ENCODE measurements at regions not wholly inside any gene's neighbourhood (a gene's known extent, or its start where the extent isn't known, plus 50 kb on each side); places are given as distances from the start of the nearest gene placed in this dataset.

- ATAC-seq: no peak
- TF ChIP-seq ARNTL (CRISPR knock-in tag; IDR thresholded peaks at IDR 0.05; ENCODE audit: borderline replicate concordance, low read depth): no peak
Observed at GRCh38 chr6:156583083-156583482, 194.1 kb upstream of the ARID1B start.

DNA sequence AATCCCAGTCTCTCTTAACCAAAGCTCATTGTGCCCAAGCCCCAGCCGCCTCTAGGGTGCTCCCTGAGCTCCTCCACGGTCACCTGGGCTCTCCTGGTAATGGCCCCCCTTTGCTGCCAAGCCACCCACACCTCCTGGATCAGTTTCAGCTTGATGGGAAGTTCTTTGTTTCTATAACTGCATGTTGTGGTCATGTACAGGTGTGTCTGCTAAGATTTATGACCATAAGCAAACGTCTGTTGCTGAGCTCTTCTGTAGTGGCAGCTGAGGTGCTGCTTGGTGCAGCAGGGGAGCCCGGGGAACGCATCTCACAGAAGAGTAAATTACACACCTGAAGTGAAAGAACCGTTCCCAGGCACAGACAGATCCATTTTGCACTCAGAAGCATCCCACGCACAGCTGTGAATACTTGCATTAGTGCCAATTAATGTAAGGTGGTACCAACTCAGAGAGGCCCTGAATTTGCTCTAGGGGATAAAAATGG, 194.6 kb upstream of the ARID1B start:
- ATAC-seq: no peak
- TF ChIP-seq, protein P1, sequence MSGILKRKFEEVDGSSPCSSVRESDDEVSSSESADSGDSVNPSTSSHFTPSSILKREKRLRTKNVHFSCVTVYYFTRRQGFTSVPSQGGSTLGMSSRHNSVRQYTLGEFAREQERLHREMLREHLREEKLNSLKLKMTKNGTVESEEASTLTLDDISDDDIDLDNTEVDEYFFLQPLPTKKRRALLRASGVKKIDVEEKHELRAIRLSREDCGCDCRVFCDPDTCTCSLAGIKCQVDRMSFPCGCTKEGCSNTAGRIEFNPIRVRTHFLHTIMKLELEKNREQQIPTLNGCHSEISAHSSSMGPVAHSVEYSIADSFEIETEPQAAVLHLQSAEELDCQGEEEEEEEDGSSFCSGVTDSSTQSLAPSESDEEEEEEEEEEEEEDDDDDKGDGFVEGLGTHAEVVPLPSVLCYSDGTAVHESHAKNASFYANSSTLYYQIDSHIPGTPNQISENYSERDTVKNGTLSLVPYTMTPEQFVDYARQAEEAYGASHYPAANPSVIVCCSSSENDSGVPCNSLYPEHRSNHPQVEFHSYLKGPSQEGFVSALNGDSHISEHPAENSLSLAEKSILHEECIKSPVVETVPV (CRISPR knock-in tag; IDR thresholded peaks at IDR 0.05): no peak
- TF ChIP-seq, protein P2, sequence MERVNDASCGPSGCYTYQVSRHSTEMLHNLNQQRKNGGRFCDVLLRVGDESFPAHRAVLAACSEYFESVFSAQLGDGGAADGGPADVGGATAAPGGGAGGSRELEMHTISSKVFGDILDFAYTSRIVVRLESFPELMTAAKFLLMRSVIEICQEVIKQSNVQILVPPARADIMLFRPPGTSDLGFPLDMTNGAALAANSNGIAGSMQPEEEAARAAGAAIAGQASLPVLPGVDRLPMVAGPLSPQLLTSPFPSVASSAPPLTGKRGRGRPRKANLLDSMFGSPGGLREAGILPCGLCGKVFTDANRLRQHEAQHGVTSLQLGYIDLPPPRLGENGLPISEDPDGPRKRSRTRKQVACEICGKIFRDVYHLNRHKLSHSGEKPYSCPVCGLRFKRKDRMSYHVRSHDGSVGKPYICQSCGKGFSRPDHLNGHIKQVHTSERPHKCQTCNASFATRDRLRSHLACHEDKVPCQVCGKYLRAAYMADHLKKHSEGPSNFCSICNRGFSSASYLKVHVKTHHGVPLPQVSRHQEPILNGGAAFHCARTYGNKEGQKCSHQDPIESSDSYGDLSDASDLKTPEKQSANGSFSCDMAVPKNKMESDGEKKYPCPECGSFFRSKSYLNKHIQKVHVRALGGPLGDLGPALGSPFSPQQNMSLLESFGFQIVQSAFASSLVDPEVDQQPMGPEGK (CRISPR knock-in tag; IDR thresholded peaks at IDR 0.05; ENCODE audit: borderline replicate concordance): no peak
- no peak for TF ChIP-seq OSR1 (CRISPR knock-in tag; IDR thresholded peaks at IDR 0.05)
- TF ChIP-seq ARNTL (CRISPR knock-in tag; IDR thresholded peaks at IDR 0.05; ENCODE audit: borderline replicate concordance, low read depth): no peak
- no peak for TF ChIP-seq RARB (CRISPR knock-in tag; IDR thresholded peaks at IDR 0.05)
- TF ChIP-seq ESRRG (CRISPR knock-in tag; IDR thresholded peaks at IDR 0.05): no peak
- TF ChIP-seq TCF4 (CRISPR knock-in tag; IDR thresholded peaks at IDR 0.05; ENCODE audit: borderline replicate concordance): no peak
- no peak for TF ChIP-seq ISL1 (CRISPR knock-in tag; IDR thresholded peaks at IDR 0.05)

GRCh38 chr6:156579564-156579963, 197.6 kb upstream of the ARID1B start:
- TF ChIP-seq POU6F1 (CRISPR knock-in tag; IDR thresholded peaks at IDR 0.05; ENCODE audit: borderline replicate concordance, low read depth) (no peak), OSR1 (CRISPR knock-in tag; IDR thresholded peaks at IDR 0.05) (no peak), RARB (CRISPR knock-in tag; IDR thresholded peaks at IDR 0.05) (no peak), ZNF565 (CRISPR knock-in tag; conservative IDR thresholded peaks at IDR 0.05; ENCODE audit: low read depth) (no peak), CREB5 (CRISPR knock-in tag; IDR thresholded peaks at IDR 0.05; ENCODE audit: low read depth) (no peak), ZFP30 (CRISPR knock-in tag; IDR thresholded peaks at IDR 0.05) (no peak), CSDC2 (CRISPR knock-in tag; IDR thresholded peaks at IDR 0.05) (no peak), SNAI2 (CRISPR knock-in tag; IDR thresholded peaks at IDR 0.05) (no peak), GLIS3 (CRISPR knock-in tag; IDR thresholded peaks at IDR 0.05) (no peak), ZNF8 (CRISPR knock-in tag; IDR thresholded peaks at IDR 0.05) (no peak), BACH2 (CRISPR knock-in tag; IDR thresholded peaks at IDR 0.05; ENCODE audit: borderline replicate concordance) (no peak), TCF4 (CRISPR knock-in tag; IDR thresholded peaks at IDR 0.05; ENCODE audit: borderline replicate concordance) (no peak), ISL1 (CRISPR knock-in tag; IDR thresholded peaks at IDR 0.05) (no peak), ZC3H10 (CRISPR knock-in tag; IDR thresholded peaks at IDR 0.05) (no peak)
- TF ChIP-seq, protein P1 (CRISPR knock-in tag; IDR thresholded peaks at IDR 0.05): no peak
- TF ChIP-seq, protein P2 (CRISPR knock-in tag; IDR thresholded peaks at IDR 0.05; ENCODE audit: borderline replicate concordance): no peak
- ATAC-seq: no peak

DNA sequence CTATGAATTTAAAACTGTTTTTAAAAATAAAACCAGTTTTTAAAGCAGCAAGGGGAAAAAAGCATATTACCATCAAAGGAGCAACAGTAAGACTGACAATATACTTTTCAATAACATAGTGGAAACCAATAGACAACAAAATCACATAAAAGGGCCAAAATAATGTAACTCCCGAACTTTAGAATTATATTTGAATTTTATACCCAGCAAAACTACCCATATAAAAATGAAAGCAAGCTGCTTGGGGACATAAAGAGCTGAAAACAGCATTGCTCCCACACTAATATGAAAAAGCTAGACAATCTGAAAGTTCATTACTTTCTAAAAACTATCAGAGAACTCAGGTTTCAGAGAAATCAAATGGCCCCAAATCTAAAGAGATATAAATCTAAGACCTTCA, 199.4 kb upstream of the ARID1B start:
- no peak for ATAC-seq
- TF ChIP-seq TOX (CRISPR knock-in tag; IDR thresholded peaks at IDR 0.05; ENCODE audit: borderline replicate concordance) (no peak), ZNF70 (CRISPR knock-in tag; IDR thresholded peaks at IDR 0.05) (no peak), ZNF565 (CRISPR knock-in tag; conservative IDR thresholded peaks at IDR 0.05; ENCODE audit: low read depth) (no peak), ZC3H10 (CRISPR knock-in tag; IDR thresholded peaks at IDR 0.05) (no peak), SNAI2 (CRISPR knock-in tag; IDR thresholded peaks at IDR 0.05) (no peak), ARNTL (CRISPR knock-in tag; IDR thresholded peaks at IDR 0.05; ENCODE audit: borderline replicate concordance, low read depth) (no peak)
- TF ChIP-seq, protein P2 (CRISPR knock-in tag; IDR thresholded peaks at IDR 0.05; ENCODE audit: borderline replicate concordance): no peak
- TF ChIP-seq, protein P3, sequence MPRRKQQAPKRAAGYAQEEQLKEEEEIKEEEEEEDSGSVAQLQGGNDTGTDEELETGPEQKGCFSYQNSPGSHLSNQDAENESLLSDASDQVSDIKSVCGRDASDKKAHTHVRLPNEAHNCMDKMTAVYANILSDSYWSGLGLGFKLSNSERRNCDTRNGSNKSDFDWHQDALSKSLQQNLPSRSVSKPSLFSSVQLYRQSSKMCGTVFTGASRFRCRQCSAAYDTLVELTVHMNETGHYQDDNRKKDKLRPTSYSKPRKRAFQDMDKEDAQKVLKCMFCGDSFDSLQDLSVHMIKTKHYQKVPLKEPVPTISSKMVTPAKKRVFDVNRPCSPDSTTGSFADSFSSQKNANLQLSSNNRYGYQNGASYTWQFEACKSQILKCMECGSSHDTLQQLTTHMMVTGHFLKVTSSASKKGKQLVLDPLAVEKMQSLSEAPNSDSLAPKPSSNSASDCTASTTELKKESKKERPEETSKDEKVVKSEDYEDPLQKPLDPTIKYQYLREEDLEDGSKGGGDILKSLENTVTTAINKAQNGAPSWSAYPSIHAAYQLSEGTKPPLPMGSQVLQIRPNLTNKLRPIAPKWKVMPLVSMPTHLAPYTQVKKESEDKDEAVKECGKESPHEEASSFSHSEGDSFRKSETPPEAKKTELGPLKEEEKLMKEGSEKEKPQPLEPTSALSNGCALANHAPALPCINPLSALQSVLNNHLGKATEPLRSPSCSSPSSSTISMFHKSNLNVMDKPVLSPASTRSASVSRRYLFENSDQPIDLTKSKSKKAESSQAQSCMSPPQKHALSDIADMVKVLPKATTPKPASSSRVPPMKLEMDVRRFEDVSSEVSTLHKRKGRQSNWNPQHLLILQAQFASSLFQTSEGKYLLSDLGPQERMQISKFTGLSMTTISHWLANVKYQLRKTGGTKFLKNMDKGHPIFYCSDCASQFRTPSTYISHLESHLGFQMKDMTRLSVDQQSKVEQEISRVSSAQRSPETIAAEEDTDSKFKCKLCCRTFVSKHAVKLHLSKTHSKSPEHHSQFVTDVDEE (CRISPR knock-in tag; IDR thresholded peaks at IDR 0.05): no peak
